ENCODE measurements at regions not wholly inside any gene's neighbourhood (a gene's known extent, or its start where the extent isn't known, plus 50 kb on each side); places are given as distances from the start of the nearest gene placed in this dataset.
A peak's percentile ranks its signal among the peaks of the same experiment; 100 is the strongest.
"Not testable (repeated sequence)": the region's sequence is repeated elsewhere in the genome, so short reads cannot be mapped to it uniquely, and the experiment has no call there.

DNA sequence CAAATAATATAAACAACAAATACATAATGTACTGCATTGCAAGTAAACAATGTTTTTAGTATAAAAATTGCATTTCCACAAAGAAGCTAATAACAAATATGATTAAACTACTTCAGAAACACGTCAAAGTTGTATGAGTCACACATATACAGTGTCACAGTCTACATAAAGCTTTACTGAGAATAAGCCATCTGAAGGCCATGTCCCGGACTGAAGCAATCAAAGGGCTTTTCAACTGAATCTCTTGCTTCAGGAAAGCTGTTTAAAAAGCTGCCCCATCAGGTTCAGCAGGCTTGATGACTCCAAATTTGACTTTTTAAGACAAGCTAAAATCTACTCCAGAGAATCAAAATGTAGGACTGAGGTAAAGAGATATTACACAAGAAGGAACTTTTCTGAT lies 1476.8 kb downstream of the ADGRL3 start:
- DNase-seq (ENCODE audit: low read depth) = no peak

DNA sequence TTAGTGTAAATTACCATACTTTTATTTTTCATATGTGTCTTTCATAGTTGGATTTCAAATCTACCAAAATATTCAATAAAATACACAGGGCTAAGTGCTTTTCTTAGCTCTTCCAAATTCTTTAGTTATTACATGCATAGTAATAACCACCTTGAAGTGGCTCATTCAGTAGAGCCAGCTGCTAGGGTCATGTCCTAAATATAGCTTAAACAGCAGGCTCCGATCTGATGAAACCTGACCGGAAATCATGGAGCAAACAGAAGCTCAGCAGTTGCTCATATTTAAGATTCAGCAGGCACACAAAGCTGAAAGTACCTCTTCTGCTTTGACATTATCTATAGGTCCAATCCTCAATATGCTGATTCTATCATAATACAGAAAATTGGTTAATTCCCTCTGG lies 1470.4 kb downstream of the ADGRL3 start:
- DNase-seq (ENCODE audit: low read depth) = peak; percentile 5

- DNase-seq (ENCODE audit: low read depth) = no peak
These were observed 1461.7 kb downstream of the ADGRL3 start for GRCh38 chr4:62661821-62662220.

GRCh38 chr4:62656006-62656405 lies 1455.9 kb downstream of the ADGRL3 start:
- no peak for DNase-seq (ENCODE audit: low read depth)

DNA sequence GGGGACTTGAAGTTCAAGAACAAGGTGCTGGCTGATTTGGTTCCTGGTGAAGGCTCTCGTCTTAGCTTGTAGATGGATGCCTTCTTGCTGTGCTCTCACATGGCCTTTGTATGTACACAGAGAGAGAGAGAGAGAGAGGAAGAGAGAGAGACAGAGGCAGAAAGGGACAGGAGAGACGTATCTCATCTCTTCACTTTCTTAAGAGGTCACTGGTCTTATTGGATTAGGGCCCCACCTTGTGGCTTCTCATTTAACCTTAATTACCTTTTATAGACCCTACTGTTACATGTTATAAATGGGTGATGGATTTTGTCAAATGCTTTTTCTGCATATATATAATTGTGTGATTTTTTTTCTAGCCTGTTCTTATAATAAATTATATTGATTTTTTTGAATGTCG lies 1444.2 kb downstream of the ADGRL3 start:
- DNase-seq (ENCODE audit: low read depth) = peak; percentile 14

DNA sequence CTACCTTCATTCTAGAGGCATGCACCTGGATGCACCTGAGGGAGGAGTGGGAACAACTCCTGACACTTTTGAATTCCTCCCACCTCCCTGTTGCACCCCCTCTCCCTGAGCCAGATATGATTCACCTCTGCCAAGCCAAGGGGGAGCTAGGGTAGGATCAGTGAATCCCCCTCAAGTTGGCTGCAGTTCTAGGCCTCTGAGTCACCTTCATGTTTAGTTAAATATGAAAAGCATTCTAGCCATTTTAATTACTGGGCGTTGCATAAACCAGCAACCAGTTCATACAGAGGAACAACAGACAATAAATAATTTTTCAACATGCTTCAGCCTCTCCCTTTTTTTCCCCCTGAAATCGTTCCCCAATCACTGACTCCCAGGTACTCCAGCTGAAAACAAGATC lies 1440.2 kb downstream of the ADGRL3 start:
- peak; percentile 29 for DNase-seq (ENCODE audit: low read depth)

GRCh38 chr4:62627671-62628070 lies 1427.5 kb downstream of the ADGRL3 start:
- peak; percentile 19 for DNase-seq (ENCODE audit: low read depth)

DNA sequence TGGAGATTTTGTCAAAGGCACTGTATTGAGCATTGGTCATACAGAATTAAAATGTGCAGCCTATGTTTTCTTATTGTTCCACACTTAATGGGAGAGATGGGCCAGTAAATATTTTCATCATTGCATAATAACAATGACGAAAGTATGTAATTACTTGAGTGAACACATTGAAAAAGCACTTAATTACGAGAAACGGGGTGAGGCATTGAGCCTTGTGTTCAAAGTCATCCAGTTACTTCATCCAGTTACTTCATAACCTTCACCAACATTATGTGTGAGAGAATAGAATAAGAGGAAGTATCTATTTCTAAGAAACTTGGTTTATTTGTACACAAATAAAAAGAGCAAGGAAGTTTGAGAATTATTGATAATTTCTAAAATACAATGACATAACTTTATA lies 1427.0 kb downstream of the ADGRL3 start:
- no peak for DNase-seq (ENCODE audit: low read depth)

GRCh38 chr4:62622089-62622488 lies 1422.0 kb downstream of the ADGRL3 start:
- DNase-seq (ENCODE audit: low read depth) = no peak

DNA sequence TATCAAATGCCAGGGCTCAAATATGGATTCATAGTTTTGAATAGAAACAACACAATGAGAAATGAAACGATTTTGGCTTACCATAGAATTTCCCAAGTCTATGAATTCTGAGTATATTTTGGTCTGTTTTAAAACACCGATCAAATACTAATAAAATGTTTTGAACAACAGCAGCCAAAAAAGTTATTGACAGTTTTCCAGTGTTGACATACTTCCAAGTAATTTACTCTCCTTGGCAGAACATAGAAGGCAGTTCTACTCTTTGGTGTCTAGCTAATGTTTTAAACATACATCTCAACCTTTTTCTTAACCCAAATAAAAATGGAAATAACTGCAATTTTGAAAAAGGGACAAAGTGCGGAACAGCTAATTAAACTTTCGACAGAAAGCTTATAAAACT lies 1419.8 kb downstream of the ADGRL3 start:
- DNase-seq (ENCODE audit: low read depth) = no peak

- DNase-seq (ENCODE audit: low read depth) = no peak
These were observed 1417.9 kb downstream of the ADGRL3 start for GRCh38 chr4:62618042-62618441.

DNA sequence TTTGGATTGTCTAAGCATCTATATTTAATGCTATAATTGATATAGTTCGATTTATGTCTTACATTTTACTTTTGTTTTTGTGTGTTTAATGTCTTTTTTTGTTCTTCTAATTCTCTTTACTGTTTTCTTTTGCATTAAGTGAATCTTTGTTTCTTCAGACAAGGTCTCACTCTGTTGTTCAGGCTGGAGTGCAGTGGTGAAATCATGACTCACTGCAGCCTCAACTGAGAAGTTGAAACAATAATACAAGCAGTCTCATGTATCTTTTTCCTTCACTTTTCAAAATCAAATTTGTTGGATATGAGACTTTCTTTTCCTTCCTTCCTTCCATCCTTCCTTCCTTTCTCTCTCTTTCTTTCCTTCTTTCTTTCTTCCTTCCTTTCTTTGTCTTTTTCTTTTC lies 1401.6 kb downstream of the ADGRL3 start:
- DNase-seq (ENCODE audit: low read depth) = no peak

DNA sequence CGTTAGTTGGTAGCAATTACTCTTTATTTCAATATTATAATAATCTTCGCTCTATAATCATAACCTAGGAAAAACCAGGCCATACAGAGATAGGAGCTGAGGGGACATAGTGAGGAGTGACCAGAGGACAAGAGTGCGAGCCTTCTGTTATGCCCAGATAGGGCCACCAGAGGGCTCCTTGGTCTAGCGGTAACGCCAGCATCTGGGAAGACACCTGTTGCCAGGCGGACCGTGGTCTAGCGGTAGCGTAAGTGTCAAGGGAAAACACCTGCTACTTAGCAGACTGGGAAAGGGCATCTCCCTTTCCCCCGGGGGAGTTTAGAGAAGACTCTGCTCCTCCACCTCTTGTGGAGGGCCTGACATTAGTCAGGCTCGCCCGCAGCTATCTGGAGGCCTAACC lies 1395.1 kb downstream of the ADGRL3 start:
- not testable (repeated sequence) for DNase-seq (ENCODE audit: low read depth)

GRCh38 chr4:62591756-62592155 lies 1391.6 kb downstream of the ADGRL3 start:
- DNase-seq (ENCODE audit: low read depth) = no peak

GRCh38 chr4:62588671-62589070 lies 1388.5 kb downstream of the ADGRL3 start:
- DNase-seq (ENCODE audit: low read depth) = no peak

- no peak for DNase-seq (ENCODE audit: low read depth)
These were observed 1371.4 kb downstream of the ADGRL3 start for GRCh38 chr4:62571494-62571893.

GRCh38 chr4:62560858-62561257 lies 1360.7 kb downstream of the ADGRL3 start:
- no peak for DNase-seq (ENCODE audit: low read depth)

DNA sequence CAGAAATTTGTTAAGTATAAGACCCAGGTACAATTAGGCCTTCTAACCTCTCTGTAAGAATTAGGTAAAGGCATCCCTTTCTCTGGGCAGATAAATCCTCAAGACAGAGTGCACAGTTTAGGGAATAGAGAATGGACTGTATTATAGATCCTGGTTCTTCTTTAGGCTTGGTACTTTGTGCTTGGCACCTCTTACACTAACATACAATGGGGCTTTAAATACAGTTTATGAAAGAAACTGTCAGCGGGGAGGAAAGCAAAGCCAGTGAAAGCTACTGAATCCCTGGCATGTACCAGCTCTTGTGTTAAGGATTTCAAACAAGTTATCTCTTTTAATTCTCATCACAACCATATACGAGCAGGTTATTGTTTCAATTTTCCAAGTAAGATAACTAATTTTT lies 1350.0 kb downstream of the ADGRL3 start:
- no peak for DNase-seq (ENCODE audit: low read depth)

- DNase-seq (ENCODE audit: low read depth) = no peak
These were observed 1349.5 kb downstream of the ADGRL3 start for GRCh38 chr4:62549601-62550000.

GRCh38 chr4:62548765-62549164 lies 1348.6 kb downstream of the ADGRL3 start:
- DNase-seq (ENCODE audit: low read depth) = no peak

- DNase-seq (ENCODE audit: low read depth) = no peak
These were observed 1348.0 kb downstream of the ADGRL3 start for GRCh38 chr4:62548108-62548524.

DNA sequence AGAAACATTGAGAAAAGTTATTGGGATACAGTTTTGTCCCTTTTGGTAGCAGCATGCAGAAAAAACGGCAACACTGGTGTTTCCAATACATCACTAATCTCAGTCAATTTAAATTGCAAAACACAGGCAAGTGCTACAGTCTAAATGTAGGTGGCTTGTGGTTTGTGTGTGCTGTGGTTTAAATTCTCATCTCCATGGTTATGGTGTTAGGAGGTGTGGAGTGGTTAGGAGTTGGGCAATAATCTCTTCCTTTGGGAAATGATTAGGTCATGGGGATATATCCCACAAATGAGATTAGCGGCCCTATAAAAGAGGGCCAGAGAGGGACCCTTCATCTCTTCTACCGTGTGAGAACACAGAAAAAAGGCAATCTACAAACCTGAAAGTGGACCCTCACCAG lies 1344.3 kb downstream of the ADGRL3 start:
- DNase-seq (ENCODE audit: low read depth) = peak; percentile 0

DNA sequence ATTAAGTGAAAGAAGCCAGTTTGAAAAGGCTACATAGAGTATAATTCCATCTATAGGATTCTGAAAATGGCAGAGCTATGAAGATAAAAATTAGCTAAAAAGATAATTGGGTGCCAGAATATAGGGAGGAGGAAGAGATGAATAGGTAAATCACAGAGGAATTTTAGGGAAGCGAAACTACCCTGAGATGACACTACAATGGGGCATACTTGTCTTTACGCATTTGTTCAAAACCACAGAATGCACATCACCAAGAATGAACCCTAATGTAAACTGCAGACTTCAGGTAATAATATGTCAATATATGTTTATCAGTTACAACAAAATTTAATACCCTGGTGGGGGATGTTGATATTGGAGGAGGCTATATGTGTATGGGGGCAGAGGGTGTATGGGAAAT lies 1342.9 kb downstream of the ADGRL3 start:
- no peak for DNase-seq (ENCODE audit: low read depth)

DNA sequence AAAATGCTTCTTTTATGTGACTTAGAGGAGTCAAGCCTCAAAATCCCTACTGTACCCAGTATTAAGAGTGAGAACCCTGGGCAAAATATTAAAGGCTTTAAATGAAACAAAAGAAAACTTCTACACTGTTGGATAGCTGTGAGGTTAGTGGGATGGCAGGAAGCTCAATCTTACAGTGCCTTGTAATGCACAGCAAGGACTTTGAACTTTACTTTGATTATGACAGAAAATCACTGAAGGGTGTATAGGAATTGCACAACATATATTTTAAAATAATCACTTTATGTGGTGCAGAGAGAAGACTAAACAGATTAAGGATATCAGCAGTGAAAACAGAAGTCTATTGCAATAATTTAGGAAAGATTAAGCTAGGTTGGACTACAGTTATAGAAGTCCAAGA lies 1333.4 kb downstream of the ADGRL3 start:
- DNase-seq (ENCODE audit: low read depth) = no peak

DNA sequence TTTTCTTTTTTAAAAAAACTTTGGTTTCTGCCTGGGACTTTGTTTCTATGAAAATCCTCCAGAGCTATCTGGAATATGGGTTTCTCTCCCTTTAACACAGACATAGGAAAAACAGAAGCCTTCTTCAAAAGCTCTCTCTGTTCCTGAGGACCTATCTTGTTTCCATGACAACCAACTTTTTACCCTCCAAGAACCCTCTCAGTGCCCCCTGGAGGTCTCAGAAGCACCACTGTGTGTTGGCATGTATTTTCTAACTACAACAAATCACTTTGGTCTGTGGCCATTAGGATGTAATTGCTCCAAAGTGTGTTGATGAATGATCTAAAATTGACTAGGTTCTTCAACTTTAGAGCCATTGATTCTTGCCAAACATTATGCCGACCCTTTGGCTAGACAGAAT lies 1331.6 kb downstream of the ADGRL3 start:
- DNase-seq (ENCODE audit: low read depth) = no peak
